22Rv1 (cell line): ENCODE measurements at regions not wholly inside any gene's neighbourhood (a gene's known extent, or its start where the extent isn't known, plus 50 kb on each side); places are given as distances from the start of the nearest gene placed in this dataset.

Source experiments
- CTCF ChIP-seq: fragments of 450-650 bp; IDR thresholded peaks from 2 replicates; pipeline ENCODE4 v1.5.1; 2017; ENCODE audit warnings: mild to moderate bottlenecking
- ZFX ChIP-seq: fragments of 450-650 bp; IDR thresholded peaks from 2 replicates; pipeline ENCODE4 v1.6.1; 2017; ENCODE audit warnings: antibody characterized with exemption, borderline replicate concordance

GRCh38 chr17:6249732-6250131, 179.6 kb downstream of the WSCD1 start:
- no peak for TF ChIP-seq CTCF
- no peak for TF ChIP-seq ZFX
